Immature natural killer cell (primary cell): ENCODE measurements at regions not wholly inside any gene's neighbourhood (a gene's known extent, or its start where the extent isn't known, plus 50 kb on each side); places are given as distances from the start of the nearest gene placed in this dataset.

Experiments used
- DNase-seq, 3 donors: peaks; one replicate each; pipeline ENCODE4 v3.0.0; 2022; ENCODE audit warnings: mixed read lengths in 1 of 3
- H3K27ac Mint-ChIP-seq, 6 donors: one replicate each; pipeline ENCODE4 v1.8.0; 2020; ENCODE audit warnings: mixed read lengths in 6 of 6, mild to moderate bottlenecking in 5 of 6, inconsistent platforms in 4 of 6, moderate library complexity in 3 of 6
- H3K27me3 Mint-ChIP-seq, 3 donors: one replicate each; pipeline ENCODE4 v1.8.0; 2020 to 2021; ENCODE audit warnings: low read depth in 3 of 3, mild to moderate bottlenecking in 3 of 3, mixed read lengths in 3 of 3, moderate library complexity in 3 of 3, inconsistent platforms in 1 of 3
- H3K36me3 Mint-ChIP-seq, 3 donors: one replicate each; pipeline ENCODE4 v1.8.0; 2020; ENCODE audit warnings: mixed read lengths in 3 of 3, inconsistent platforms in 2 of 3, mild to moderate bottlenecking in 2 of 3
- H3K4me1 Mint-ChIP-seq, 2 donors: one replicate each; pipeline ENCODE4 v1.8.0; 2020; ENCODE audit warnings: inconsistent platforms in 2 of 2, mild to moderate bottlenecking in 2 of 2, mixed read lengths in 2 of 2, moderate library complexity in 1 of 2
- H3K4me3 Mint-ChIP-seq, 5 donors: one replicate each; pipeline ENCODE4 v1.8.0; 2020; ENCODE audit warnings: mild to moderate bottlenecking in 5 of 5, mixed read lengths in 5 of 5, inconsistent platforms in 3 of 5, moderate library complexity in 3 of 5
- H3K9me3 Mint-ChIP-seq, 6 donors: one replicate each; pipeline ENCODE4 v1.8.0; 2020; ENCODE audit warnings: mild to moderate bottlenecking in 6 of 6, mixed read lengths in 6 of 6, inconsistent platforms in 4 of 6, moderate library complexity in 3 of 6

GRCh38 chr7:28269700-28270361 is 89.2 kb upstream of the JAZF1 start:
- H3K27me3 Mint-ChIP-seq: peaks cover 0 to 4% (median 2%) of the 10 kb centered on the region in 3 donors
- peaks cover 0 to 3% (median 0%) of the 10 kb centered on the region in 3 donors for H3K36me3 Mint-ChIP-seq
- peaks cover 21 to 48% of the 10 kb centered on the region in 2 donors for H3K4me1 Mint-ChIP-seq
- H3K4me3 Mint-ChIP-seq: no peak overlapping the region
- no peaks in the 10 kb centered on the region for H3K9me3 Mint-ChIP-seq
- H3K27ac Mint-ChIP-seq: peak overlapping the region in 1 of 6 donors; percentile 39
- no peak for DNase-seq

- no peak for DNase-seq
- Mint-ChIP-seq H3K9me3 (no peaks in the 10 kb centered on the region), H3K27ac (no peak overlapping the region), H3K4me1 (peaks cover 20 to 44% of the 10 kb centered on the region in 2 donors), H3K4me3 (no peak overlapping the region), H3K27me3 (peaks cover 0 to 4% (median 2%) of the 10 kb centered on the region in 3 donors), H3K36me3 (peaks cover 0 to 3% (median 0%) of the 10 kb centered on the region in 3 donors)
Measured at GRCh38 chr7:28270536-28270935, 89.9 kb upstream of the JAZF1 start.

GRCh38 chr7:28272461-28272877 is 91.9 kb upstream of the JAZF1 start:
- DNase-seq: peak; percentile 57 to 60 (median 60)
- H3K9me3 Mint-ChIP-seq: no peaks in the 10 kb centered on the region
- peak overlapping the region in 5 of 6 donors; percentile 6 to 88 (median 38) for H3K27ac Mint-ChIP-seq
- H3K4me3 Mint-ChIP-seq: peak overlapping the region; percentile 42 to 77 (median 70)
- H3K4me1 Mint-ChIP-seq: peaks cover 13 to 33% of the 10 kb centered on the region in 2 donors
- H3K36me3 Mint-ChIP-seq: peaks cover 0 to 3% (median 0%) of the 10 kb centered on the region in 3 donors
- peaks cover 0 to 5% (median 4%) of the 10 kb centered on the region in 3 donors for H3K27me3 Mint-ChIP-seq

GRCh38 chr7:28276298-28276697 is 95.7 kb upstream of the JAZF1 start:
- no peak overlapping the region for H3K27ac Mint-ChIP-seq
- no peaks in the 10 kb centered on the region for H3K9me3 Mint-ChIP-seq
- no peak for DNase-seq
- peaks cover 6 to 10% of the 10 kb centered on the region in 2 donors for H3K4me1 Mint-ChIP-seq
- peaks cover 0 to 3% (median 0%) of the 10 kb centered on the region in 3 donors for H3K36me3 Mint-ChIP-seq
- H3K4me3 Mint-ChIP-seq: no peak overlapping the region
- H3K27me3 Mint-ChIP-seq: peaks cover 0 to 4% (median 3%) of the 10 kb centered on the region in 3 donors

- Mint-ChIP-seq H3K27me3 (peaks cover 0 to 3% (median 1%) of the 10 kb centered on the region in 3 donors), H3K27ac (no peak overlapping the region), H3K4me1 (peaks cover 3 to 4% of the 10 kb centered on the region in 2 donors), H3K9me3 (no peaks in the 10 kb centered on the region), H3K36me3 (peaks cover 0 to 3% (median 0%) of the 10 kb centered on the region in 3 donors), H3K4me3 (no peak overlapping the region)
- no peak for DNase-seq
Measured at GRCh38 chr7:28277364-28277763, 96.8 kb upstream of the JAZF1 start.

GRCh38 chr7:28277958-28278357 is 97.4 kb upstream of the JAZF1 start:
- Mint-ChIP-seq H3K27me3 (peaks cover 0 to 3% (median 1%) of the 10 kb centered on the region in 3 donors), H3K27ac (no peak overlapping the region), H3K4me1 (no peaks in the 10 kb centered on the region), H3K9me3 (no peaks in the 10 kb centered on the region), H3K36me3 (peaks cover 0 to 3% (median 0%) of the 10 kb centered on the region in 3 donors), H3K4me3 (no peak overlapping the region)
- DNase-seq: no peak

GRCh38 chr7:28280516-28280915 is 99.9 kb upstream of the JAZF1 start:
- peaks cover 0 to 3% (median 0%) of the 10 kb centered on the region in 3 donors for H3K27me3 Mint-ChIP-seq
- no peak for DNase-seq
- H3K4me3 Mint-ChIP-seq: no peak overlapping the region
- H3K4me1 Mint-ChIP-seq: no peaks in the 10 kb centered on the region
- no peaks in the 10 kb centered on the region for H3K9me3 Mint-ChIP-seq
- H3K36me3 Mint-ChIP-seq: peaks cover 0 to 4% (median 0%) of the 10 kb centered on the region in 3 donors
- H3K27ac Mint-ChIP-seq: no peak overlapping the region

GRCh38 chr7:28290496-28290895 is 109.9 kb upstream of the JAZF1 start:
- H3K27ac Mint-ChIP-seq: no peak overlapping the region
- DNase-seq: no peak

GRCh38 chr7:28291559-28291958 is 111.0 kb upstream of the JAZF1 start:
- H3K9me3 Mint-ChIP-seq: no peaks in the 10 kb centered on the region
- H3K36me3 Mint-ChIP-seq: no peaks in the 10 kb centered on the region
- no peak for DNase-seq
- no peak overlapping the region for H3K27ac Mint-ChIP-seq
- no peak overlapping the region for H3K4me3 Mint-ChIP-seq
- no peaks in the 10 kb centered on the region for H3K4me1 Mint-ChIP-seq
- H3K27me3 Mint-ChIP-seq: peaks cover 2 to 5% (median 3%) of the 10 kb centered on the region in 3 donors

More at GRCh38 chr7:28290496-28290895, 109.9 kb upstream of the JAZF1 start:
- H3K9me3 Mint-ChIP-seq: no peaks in the 10 kb centered on the region
- no peak overlapping the region for H3K4me3 Mint-ChIP-seq
- no peaks in the 10 kb centered on the region for H3K4me1 Mint-ChIP-seq
- H3K27me3 Mint-ChIP-seq: peaks cover 2 to 5% (median 3%) of the 10 kb centered on the region in 3 donors
- no peaks in the 10 kb centered on the region for H3K36me3 Mint-ChIP-seq

GRCh38 chr7:28292834-28293526 is 112.4 kb upstream of the JAZF1 start:
- H3K4me1 Mint-ChIP-seq: no peaks in the 10 kb centered on the region
- H3K4me3 Mint-ChIP-seq: no peak overlapping the region
- no peak for DNase-seq
- no peaks in the 10 kb centered on the region for H3K36me3 Mint-ChIP-seq
- no peaks in the 10 kb centered on the region for H3K9me3 Mint-ChIP-seq
- no peak overlapping the region for H3K27ac Mint-ChIP-seq
- peaks cover 2 to 5% (median 3%) of the 10 kb centered on the region in 3 donors for H3K27me3 Mint-ChIP-seq

GRCh38 chr7:28293527-28293835 is 112.9 kb upstream of the JAZF1 start:
- Mint-ChIP-seq H3K27ac (no peak overlapping the region), H3K4me1 (no peaks in the 10 kb centered on the region), H3K36me3 (no peaks in the 10 kb centered on the region), H3K27me3 (peaks cover 2 to 5% (median 3%) of the 10 kb centered on the region in 3 donors), H3K4me3 (no peak overlapping the region), H3K9me3 (no peaks in the 10 kb centered on the region)
- no peak for DNase-seq

GRCh38 chr7:28296571-28297483 is 115.5 kb upstream of the CREB5 start:
- Mint-ChIP-seq H3K4me3 (no peak overlapping the region), H3K9me3 (no peaks in the 10 kb centered on the region), H3K36me3 (no peaks in the 10 kb centered on the region), H3K27ac (no peak overlapping the region), H3K27me3 (peaks cover 1 to 5% (median 2%) of the 10 kb centered on the region in 3 donors), H3K4me1 (no peaks in the 10 kb centered on the region)
- peak; percentile 24 to 38 (median 36) for DNase-seq

GRCh38 chr7:28297801-28298459 is 114.4 kb upstream of the CREB5 start:
- Mint-ChIP-seq H3K27me3 (peaks cover 0 to 3% (median 2%) of the 10 kb centered on the region in 3 donors), H3K4me1 (no peaks in the 10 kb centered on the region), H3K27ac (no peak overlapping the region), H3K36me3 (no peaks in the 10 kb centered on the region), H3K9me3 (no peaks in the 10 kb centered on the region), H3K4me3 (no peak overlapping the region)
- DNase-seq: no peak
